Skeletal muscle cell (primary cell): ENCODE measurements at regions not wholly inside any gene's neighbourhood (a gene's known extent, or its start where the extent isn't known, plus 50 kb on each side); places are given as distances from the start of the nearest gene placed in this dataset.

Source experiments
- DNase-seq: peaks from one replicate; pipeline ENCODE4 v3.0.0-alpha.2; 2010; ENCODE audit warnings: low read depth
- H3K4me3 ChIP-seq: 2 replicates; pipeline ENCODE4 v1.5.1; 2011; ENCODE audit warnings: low read depth, mild to moderate bottlenecking, control low read depth, low read length, moderate library complexity

DNA sequence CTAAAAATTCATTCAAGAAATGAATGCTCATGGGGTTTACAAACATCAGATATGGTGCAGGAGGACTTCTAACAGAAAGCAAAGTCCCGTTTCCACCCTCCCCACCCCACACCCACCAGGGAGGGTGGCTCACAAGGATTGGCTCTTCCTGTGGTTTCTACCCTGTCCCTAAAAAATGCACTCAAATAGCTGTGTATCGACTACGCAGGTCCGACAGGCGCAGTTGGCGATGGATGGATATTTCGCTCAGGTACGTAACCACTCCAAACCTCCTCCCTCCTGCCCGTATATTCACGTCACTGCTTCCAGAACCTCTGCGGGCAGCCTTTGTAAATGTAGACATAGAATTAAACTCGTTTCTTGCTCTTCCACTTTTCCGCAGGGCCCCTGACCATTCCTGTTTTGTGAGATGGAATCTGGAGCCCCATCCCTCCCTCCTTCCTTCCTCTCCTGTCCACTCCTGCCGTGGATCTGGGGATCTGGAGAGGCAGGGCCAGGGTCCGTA lies 264.3 kb downstream of the BMP7 start:
- no peak overlapping the region for H3K4me3 ChIP-seq
- DNase-seq = no peak

DNA sequence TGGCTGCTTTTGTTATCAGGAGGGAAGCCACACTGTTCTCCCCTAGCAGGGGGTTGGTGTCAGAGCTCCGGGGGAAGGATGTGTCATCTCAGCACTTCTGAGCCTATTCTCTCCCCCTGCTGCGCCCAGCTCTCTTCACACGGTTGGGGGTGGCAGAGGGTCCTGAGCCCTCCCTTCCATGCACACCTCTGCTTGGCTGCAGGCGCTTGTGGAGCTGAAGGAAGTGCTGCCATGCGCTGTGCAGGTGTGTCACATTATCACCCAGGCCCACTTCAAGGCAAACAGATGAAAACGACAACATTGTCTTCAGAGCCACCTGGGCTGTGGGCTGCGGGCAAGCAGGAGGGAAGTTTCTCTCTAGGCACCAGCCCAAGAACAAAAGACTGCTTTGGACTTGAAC lies 263.4 kb downstream of the BMP7 start:
- no peak for DNase-seq
- no peak overlapping the region for H3K4me3 ChIP-seq

DNA sequence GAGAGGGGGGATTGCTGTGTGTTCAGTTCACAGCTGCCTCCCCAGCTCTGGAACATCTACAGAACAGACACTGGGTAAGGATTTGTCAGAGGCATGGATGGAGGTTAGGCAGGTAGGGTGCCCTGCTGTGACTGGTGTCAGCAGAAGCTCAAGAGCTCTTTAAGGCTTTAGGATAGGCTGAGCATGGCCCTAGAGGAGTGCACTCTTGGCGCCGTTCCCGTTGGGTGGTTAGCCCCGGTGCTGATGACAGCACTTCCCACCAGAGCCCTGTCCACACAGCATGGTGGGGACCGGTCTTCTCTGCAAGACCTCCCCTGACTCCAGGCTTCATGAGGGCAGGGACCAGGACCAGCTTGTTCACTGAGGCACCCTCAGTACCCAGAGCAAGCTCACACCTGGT lies 262.0 kb downstream of the BMP7 start:
- no peak overlapping the region for H3K4me3 ChIP-seq
- no peak for DNase-seq

DNA sequence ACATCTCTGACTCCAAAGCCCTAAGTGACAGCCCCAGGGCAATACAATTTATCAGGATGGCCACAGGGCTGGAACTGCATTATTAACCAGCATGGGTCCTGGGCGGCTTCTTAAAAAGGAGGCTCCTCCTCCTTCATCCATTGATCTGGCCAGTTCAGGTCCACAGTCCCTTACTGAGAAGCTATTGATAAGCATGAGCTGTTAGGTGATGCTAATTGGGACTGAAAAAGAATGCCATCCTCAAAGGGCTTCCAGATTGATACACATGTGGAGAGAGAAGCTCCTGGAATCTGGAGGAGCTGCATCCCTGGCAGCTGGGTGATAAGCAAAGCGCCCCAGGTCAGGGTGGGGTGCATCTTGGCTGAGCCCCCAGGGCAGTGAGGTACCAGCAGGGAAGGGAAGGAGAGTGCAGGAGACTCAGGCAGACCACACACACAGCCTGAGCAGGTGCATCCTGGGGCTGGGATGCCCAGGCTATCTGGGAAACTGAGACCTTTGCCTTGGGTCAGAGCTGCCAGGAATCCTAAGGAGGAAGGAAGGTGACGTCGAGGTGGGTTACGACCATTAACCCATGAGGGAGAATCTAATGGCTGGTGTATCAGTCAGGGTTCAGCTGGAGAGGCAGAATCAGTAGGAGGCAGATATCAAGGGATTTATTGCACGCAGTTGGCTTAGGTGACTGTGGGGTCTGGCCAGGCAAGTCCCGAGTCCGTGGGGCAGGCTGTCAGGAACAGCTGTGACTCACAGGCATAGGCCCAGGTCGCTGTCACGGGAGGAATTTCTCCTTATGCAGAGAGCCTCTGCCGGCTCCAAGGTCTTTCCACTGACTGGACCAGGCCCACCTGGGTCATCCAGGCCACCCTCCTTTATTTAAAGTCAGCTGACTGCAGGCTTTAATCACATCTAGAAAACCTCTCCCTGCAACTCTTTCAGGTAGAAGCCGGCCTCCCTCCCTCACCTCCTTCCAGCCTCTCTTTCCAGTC lies 261.2 kb downstream of the BMP7 start:
- no peak for DNase-seq
- H3K4me3 ChIP-seq = no peak overlapping the region

DNA sequence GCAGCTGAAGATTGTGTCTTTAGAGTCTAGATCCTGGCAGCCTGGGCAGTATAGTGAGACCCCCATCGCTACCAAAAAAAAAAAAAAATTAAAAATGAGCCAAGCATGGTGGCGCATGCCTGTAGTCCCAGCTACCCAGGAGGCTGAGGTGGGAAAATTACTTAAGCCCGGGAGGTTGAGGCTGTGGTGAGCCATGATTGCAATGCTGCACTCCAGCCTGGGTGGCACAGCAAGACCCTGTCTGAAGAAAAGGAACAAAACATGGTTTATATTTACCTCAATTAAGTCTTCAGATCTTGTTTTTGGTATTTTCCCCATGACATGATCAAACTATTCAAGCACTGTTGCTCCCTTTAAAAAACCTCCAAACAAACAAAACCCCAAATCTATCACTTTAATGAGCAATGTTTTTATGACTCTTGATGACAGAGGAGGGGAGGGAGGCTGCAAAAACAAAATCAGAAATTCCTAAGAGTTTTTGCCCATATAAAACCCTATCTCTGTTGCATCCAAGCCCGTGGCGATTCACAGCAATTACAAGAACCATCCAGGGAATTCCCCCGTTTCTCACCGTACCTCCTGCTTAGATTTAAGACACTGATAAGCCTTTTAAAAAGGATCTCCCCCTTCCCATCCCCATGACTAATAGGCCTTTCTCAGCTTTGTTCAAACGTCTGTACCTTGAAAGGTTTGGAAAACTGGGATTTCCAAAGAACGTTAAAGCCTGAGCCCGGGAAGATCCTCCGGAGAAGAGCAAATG lies 259.9 kb downstream of the BMP7 start:
- no peak for DNase-seq
- H3K4me3 ChIP-seq = no peak overlapping the region

DNA sequence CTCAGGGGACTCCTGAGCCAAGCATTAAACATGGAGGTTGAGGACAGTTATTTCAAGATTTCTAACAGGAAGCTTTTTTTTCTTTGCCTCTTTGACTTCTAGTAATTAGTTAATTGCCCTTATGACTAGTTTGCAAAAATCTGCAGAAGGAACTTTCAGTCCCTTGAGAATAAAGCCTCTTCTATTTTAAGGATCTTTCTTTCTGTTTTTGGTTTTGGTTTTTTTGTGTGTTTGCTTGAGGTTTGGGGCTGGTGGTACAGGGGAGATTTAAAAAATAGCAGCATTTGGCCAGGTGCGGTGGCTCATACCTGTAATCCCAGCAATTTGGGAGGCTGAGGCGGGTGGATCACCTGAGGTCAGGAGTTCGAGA lies 259.3 kb downstream of the BMP7 start:
- no peak overlapping the region for H3K4me3 ChIP-seq
- no peak for DNase-seq

DNA sequence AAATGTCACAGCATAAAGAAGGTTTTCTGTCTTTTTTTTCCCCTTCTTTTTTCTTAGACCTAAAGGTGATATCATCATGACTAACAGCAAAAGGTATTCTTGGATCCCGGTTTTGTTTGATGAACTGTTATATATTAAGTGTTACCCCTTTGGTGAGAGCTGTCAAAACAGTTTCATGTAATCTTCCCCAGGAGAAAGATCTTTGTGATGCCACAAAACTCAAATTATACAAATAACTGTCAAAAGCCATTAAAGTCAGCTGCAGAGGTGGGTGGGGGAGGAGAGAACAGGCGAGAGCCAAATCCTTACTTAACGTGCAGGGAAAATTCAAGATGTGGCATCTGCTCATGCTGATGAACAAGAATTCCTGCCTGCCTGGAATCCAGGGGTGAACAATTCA lies 258.2 kb downstream of the BMP7 start:
- no peak for DNase-seq
- no peak overlapping the region for H3K4me3 ChIP-seq

DNA sequence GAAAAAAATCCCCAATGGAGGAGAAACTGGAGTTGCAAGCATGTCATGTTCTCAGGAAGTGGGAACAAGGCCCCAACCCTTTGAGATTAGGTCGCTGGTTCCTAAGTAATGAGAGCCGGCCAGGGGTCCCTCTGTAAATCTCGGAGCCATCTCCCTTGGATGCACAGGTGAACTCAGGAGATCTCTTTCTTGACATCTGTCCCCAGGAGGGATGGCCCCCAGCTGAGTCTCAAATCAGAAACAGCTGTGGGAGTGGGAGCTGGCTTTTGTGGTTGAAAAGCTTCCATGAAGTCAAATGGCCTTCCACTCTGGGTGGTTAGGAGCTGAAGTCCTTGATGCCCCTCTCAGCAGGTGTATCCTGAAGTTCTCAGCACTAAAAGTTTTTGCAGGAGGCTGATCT lies 257.1 kb downstream of the BMP7 start:
- no peak for DNase-seq

DNA sequence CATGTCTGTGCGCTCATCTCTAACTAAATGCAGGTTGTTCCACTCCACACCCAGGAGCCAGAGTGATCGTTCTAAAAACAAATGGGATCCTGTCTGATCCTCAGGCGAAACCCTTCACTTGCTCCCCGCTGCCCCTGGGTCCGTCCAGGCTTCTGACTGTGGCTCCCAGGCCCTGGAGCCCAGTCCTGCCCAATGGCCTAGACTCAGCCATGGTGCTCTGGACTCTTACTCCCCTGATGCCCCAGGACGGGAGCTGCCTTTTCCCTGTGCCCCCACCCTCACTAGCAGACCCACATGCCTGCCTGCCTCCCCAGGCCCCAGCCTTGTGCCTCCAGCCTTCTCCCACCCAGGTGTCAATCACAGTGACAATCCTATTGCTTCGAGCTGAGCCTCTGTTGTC lies 256.7 kb downstream of the BMP7 start:
- DNase-seq = no peak
- no peak overlapping the region for H3K4me3 ChIP-seq

More for the DNA sequence above, 257.1 kb downstream of the BMP7 start:
- no peak overlapping the region for H3K4me3 ChIP-seq

DNA sequence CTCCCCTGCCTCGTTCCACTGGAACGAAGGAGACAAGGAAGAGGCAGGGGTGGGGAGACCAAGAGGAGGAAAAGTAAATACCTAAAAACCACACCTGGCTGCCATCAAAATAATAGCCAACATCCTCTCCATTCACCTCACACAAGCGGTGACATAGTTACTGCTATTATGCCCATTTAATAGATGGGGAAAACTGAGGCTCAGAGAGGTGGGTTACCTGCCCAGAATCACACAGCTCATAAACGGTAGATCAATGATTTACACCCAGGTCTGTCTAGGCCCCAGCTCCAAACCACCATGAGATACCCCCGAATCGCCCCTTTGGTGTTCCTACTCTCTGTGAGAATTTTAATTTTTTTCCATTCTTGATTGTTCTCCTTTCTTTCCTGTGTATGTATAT lies 253.8 kb downstream of the BMP7 start:
- H3K4me3 ChIP-seq = no peak overlapping the region
- DNase-seq = no peak

DNA sequence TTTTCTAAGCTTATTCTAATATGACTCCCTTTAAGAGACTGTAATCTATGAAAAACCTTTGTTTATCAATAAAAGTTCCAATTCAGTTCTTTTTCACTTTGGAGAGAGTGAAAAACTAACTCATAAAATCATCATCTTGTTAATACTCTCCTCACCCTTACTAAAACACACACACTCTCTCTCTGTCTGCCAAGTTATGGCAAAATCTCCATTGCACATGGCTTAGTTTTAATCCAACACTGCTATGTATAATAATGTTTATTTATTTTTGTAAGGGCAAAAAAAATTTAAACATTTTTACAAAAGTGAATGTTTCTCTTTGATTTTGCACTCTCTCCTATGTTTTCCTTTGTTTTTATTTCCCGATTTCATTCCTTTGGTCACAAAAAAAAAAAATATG lies 253.2 kb downstream of the BMP7 start:
- H3K4me3 ChIP-seq = no peak overlapping the region
- DNase-seq = no peak

DNA sequence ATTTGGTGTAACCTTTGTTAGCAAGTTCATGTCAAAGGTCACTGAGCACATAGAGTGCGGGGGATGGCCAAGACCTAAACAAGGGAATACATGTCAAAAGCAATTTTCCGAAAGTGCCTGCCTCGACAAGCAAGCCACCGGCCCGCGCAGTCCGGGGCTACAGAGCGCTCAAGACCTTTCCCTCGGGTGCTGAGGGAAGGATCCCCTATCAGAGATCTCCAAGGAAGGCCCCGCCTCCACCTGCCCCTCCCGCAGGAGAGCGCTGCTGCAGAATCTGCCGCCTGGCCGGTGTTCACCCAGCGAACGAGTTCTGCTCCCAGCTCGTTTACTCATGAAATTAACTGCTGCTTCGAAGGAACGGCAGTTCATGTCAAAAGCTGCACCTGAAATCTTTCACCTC lies 252.7 kb downstream of the BMP7 start:
- H3K4me3 ChIP-seq = no peak overlapping the region

DNA sequence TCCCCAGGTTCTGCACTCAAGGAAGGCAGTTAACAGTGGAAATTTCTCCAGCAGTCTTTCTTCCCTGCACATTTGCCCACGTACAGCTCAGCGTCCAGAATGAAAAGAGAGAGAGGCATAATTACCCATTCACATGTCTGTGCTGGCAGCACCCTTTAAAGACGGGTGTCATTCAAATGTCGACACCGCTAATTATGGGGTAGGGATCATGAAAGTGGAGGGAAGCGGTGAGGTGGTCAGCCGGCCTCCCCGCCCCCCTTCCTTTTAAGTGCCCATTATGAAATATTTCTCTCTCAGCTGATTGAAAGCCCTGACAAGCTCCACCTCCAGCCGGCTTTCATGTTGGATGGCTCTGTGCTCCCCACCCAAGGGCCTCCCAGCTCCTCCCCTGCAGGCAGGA lies 246.1 kb downstream of the BMP7 start:
- DNase-seq = no peak

More for the DNA sequence above, 252.7 kb downstream of the BMP7 start:
- no peak for DNase-seq

DNA sequence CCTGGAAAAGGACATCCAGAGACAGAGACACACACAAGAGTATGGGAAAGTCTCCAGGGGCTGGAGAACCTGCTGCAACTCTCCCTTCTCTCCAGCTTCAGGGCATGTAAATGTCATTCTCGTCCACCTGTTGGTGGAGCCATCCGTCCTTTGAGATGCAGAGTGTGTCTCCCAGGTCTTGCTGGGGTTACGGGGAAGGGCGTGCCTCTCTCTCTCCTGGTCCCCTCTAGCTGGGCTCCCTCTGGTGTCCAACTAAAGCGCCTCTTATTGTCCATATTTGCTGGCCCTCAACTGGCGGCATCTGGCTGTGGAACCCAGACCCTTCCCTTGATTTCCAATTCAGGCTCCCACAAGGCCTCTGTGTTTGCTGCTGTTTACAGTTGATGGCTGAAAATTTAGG lies 244.1 kb downstream of the BMP7 start:
- no peak overlapping the region for H3K4me3 ChIP-seq

More for the DNA sequence above, 246.1 kb downstream of the BMP7 start:
- H3K4me3 ChIP-seq = no peak overlapping the region

DNA sequence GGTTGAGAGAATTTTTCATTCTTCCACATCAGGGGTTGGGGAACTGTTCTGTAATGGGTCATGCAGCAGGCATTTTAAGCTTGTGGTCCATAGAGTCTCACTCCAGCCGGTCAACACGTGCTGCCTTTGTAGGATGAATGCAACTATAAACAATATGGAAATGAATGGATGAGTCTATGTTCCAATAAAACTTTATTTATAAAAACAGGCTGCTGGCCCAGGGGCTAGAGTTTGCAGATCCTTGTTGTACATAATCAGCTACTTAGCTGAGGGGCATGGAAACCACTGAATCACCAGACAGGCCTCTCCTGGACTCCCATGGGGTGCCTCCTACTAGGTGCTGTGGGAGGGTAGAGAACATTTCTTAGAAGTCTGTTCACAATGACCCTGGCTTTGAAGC lies 243.4 kb downstream of the BMP7 start:
- H3K4me3 ChIP-seq = no peak overlapping the region
- no peak for DNase-seq

More for the DNA sequence above, 244.1 kb downstream of the BMP7 start:
- no peak for DNase-seq

DNA sequence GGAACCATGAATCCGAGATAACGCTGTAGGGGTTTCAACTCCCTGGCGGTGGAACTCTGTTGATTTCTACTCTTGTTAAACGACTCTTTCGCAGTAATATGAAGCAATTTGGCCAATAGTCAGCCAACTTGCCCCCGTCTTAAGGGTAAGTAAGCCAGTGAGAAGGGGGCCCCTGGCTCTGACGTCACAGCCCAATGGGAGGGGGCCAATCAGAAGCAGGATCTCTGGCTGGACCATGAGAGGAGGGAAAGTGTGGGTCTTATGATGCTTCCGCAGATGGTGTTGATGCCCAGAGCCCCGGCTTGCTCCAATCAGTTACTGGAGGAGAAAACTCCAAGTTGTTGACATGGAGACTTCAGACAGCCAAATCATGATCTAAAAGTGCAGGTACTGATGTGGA lies 242.4 kb downstream of the BMP7 start:
- DNase-seq = no peak
- H3K4me3 ChIP-seq = no peak overlapping the region

DNA sequence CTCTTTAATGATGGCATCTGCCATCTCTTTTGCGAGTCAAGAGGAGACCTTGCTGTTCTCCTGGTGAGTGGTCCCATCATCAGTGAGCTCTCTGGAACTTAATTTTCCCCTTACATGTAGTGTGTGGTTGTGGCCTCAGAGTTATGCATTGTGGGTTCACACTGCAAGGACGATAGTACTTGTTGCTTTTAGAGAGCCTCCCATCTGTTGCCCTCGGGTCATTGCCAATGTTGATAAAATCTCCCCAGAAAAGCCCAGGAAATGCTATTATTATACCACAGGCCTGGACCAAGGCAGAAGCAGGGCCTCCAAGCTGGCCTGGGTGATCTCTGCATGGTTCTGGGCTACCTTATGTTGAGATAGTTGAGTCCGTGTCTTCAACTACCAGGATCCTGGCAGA lies 241.6 kb downstream of the BMP7 start:
- no peak overlapping the region for H3K4me3 ChIP-seq
- DNase-seq = no peak

DNA sequence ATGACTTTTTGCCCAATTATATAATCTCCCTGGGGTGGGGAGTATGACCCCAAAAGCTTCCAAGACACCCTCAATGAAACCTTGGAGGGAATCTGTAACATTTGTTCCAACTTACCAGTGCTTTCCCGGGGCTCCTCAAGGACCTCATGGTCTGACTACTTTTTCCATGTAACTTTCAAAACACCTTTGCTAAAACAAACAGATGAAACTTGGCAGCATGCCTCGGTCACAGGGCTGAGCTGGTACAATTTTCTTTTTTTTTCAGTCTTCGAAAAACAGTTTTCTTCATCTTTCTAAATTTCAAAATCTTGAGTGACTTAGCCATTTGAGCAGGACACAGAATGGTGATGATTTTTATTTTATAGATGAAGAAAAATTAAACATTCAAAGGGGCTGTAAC lies 241.2 kb downstream of the BMP7 start:
- H3K4me3 ChIP-seq = no peak overlapping the region
- DNase-seq = no peak

DNA sequence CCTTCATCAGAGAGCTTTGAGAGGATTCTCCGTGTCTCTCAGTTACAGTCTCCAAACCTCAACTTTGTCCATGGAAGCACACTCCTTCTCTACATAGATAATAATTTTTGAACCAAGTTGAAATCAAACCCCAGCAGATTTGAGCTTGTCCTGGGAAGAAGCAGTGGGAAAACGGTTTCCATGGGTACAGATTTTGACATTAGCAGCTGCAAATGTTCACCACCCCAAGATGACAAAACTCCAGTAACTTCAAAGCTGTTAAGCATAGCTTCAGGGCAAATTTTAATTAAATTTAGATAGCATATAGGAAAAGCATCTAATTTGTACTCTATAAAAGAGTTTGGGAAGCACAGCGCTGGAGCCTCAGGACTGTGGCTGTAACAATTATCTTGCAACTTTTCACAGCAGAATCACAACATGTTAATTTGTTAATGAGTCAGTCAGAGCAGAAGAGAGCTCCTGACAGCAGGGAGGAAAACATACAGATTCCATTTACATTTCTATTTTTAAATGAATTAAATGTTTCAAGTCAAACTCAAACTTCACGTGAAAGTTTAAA lies 240.7 kb downstream of the BMP7 start:
- no peak for DNase-seq
- no peak overlapping the region for H3K4me3 ChIP-seq

DNA sequence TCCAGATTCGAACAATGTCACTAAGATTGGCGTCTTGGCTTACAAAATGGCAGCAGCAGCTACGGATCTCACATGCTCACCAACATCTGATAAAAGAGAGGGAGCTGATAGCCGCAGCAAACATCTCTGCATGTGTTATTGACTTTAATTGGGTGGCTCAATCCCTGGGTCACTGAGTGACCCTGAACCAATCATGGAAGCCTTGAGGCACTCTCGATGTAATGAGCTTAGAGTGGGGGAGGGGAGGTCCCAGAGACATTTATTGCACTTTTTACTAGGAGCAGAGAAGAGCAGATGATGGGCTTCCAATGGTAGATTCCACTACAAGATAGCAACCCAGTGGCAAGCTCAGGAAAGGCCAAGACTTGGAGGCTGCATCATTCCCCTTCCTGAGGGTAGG lies 238.7 kb downstream of the BMP7 start:
- no peak overlapping the region for H3K4me3 ChIP-seq
- no peak for DNase-seq
